B cell (primary cell): ENCODE measurements at regions not wholly inside any gene's neighbourhood (a gene's known extent, or its start where the extent isn't known, plus 50 kb on each side); places are given as distances from the start of the nearest gene placed in this dataset.

ENCODE experiments used
- ATAC-seq: fragments of 200-7000 bp; cut with Tn5 transposase; one replicate; pipeline ENCODE4 v1.10.0; 2021; ENCODE audit warnings: low read depth, mild to moderate bottlenecking, moderate number of reproducible peaks, moderate library complexity
- CTCF ChIA-PET: fragments of 350-600 bp; sonication (Branson Sonifier 250); formaldehyde crosslinking; loops from one replicate; lab custom pipeline; 2021; ENCODE audit warnings: antibody characterized with exemption, inconsistent platforms; lab: Charles Lee
- POLR2A ChIA-PET: fragments of 350-600 bp; sonication (Branson Sonifier 250); formaldehyde crosslinking; loops from one replicate; lab custom pipeline; 2021; ENCODE audit warnings: antibody characterized with exemption; lab: Charles Lee
- DNase-seq: peaks from one replicate; pipeline ENCODE4 v3.0.0; 2013
- H2AFZ ChIP-seq: 2 replicates; pipeline ENCODE4 v1.6.1; 2012; ENCODE audit warnings: mild to moderate bottlenecking, low read depth, low read length; ENCODE audit not compliant: insufficient read depth, poor library complexity, severe bottlenecking
- H3K27ac ChIP-seq, 2 donors: 1 replicate in 1 of 2; 2 replicates in 1 of 2; pipeline ENCODE4 v1.5.1; 2012 to 2013; ENCODE audit warnings: low read length in 2 of 2, mild to moderate bottlenecking in 2 of 2, moderate library complexity in 1 of 2
- H3K27me3 ChIP-seq, 4 experiments: fragments of 200-600 bp in 1 of 4; sonication (generic) in 1 of 4; replicated peaks in 1 of 4; 1 replicate in 2 of 4; 2 replicates in 2 of 4; pipeline versions ENCODE4 v1.6.1 to v1.7.0; 2013 to 2016; ENCODE audit warnings: low read length in 3 of 4, mild to moderate bottlenecking in 2 of 4, mixed read lengths in 1 of 4, moderate library complexity in 1 of 4; ENCODE audit not compliant: insufficient read depth in 4 of 4, control insufficient read depth in 3 of 4; ENCODE audit errors: control extremely low read depth in 1 of 4
- H3K36me3 ChIP-seq, 2 experiments: replicated peaks in 1 of 2; 1 replicate in 1 of 2; 2 replicates in 1 of 2; pipeline versions ENCODE4 v1.6.1 to v1.7.1; 2013; ENCODE audit warnings: low read length in 1 of 2; ENCODE audit not compliant: insufficient read depth in 2 of 2, control insufficient read depth in 1 of 2; ENCODE audit errors: control extremely low read depth in 1 of 2, extremely low read depth in 1 of 2
- H3K4me1 ChIP-seq, 2 donors: fragments of 200-600 bp in 1 of 2; sonication (generic) in 1 of 2; 1 replicate in 1 of 2; 2 replicates in 1 of 2; pipeline versions ENCODE4 v1.5.1 to v1.6.1; 2013 to 2017; ENCODE audit warnings: low read length in 2 of 2; ENCODE audit not compliant: control insufficient read depth in 2 of 2, insufficient read depth in 2 of 2
- H3K4me2 ChIP-seq: replicated peaks from 2 replicates; pipeline ENCODE3; 2012; ENCODE audit warnings: mild to moderate bottlenecking, low read depth, low read length; ENCODE audit not compliant: poor library complexity, severe bottlenecking
- H3K4me3 ChIP-seq, 5 experiments: fragments of 200-600 bp in 1 of 5; sonication (generic) in 1 of 5; 1 replicate in 3 of 5; 2 replicates in 2 of 5; pipeline versions ENCODE4 v1.5.1 to v1.7.0; 2011 to 2016; ENCODE audit warnings: low read length in 4 of 5, mild to moderate bottlenecking in 4 of 5, low read depth in 2 of 5, control low read depth in 1 of 5, moderate library complexity in 1 of 5; ENCODE audit not compliant: insufficient read depth in 1 of 5; ENCODE audit errors: control extremely low read depth in 1 of 5, extremely low read depth in 1 of 5
- H3K79me2 ChIP-seq: fragments of 200-600 bp; sonication (generic); one replicate; pipeline ENCODE4 v1.6.0; 2016; ENCODE audit warnings: low read length; ENCODE audit not compliant: control insufficient read depth, insufficient read depth
- H3K9ac ChIP-seq: fragments of 200-600 bp; sonication (generic); 2 replicates; pipeline ENCODE4 v1.6.1; 2017; ENCODE audit warnings: mild to moderate bottlenecking, low read length, moderate library complexity
- H3K9me3 ChIP-seq, 3 donors: one replicate each; pipeline versions ENCODE4 v1.6.1 to v1.7.1; 2013; ENCODE audit warnings: low read length in 2 of 3; ENCODE audit not compliant: control insufficient read depth in 2 of 3, insufficient read depth in 1 of 3; ENCODE audit errors: control extremely low read depth in 1 of 3
- H4K20me1 ChIP-seq: 2 replicates; pipeline ENCODE4 v1.6.0; 2012; ENCODE audit warnings: mild to moderate bottlenecking, low read length; ENCODE audit not compliant: insufficient read depth, control insufficient read depth, poor library complexity, severe bottlenecking
- H3K27ac Mint-ChIP-seq: one replicate; pipeline ENCODE4 v1.8.0; 2021; ENCODE audit warnings: mixed read lengths
- H3K27me3 Mint-ChIP-seq: one replicate; pipeline ENCODE4 v1.8.0; 2021; ENCODE audit warnings: mixed read lengths
- H3K4me1 Mint-ChIP-seq: one replicate; pipeline ENCODE4 v1.8.0; 2021; ENCODE audit warnings: mixed read lengths
- H3K4me3 Mint-ChIP-seq: one replicate; pipeline ENCODE4 v1.8.0; 2021; ENCODE audit warnings: mixed read lengths
- H3K9me3 Mint-ChIP-seq: one replicate; pipeline ENCODE4 v1.8.0; 2022; ENCODE audit warnings: mixed read lengths; ENCODE audit not compliant: insufficient read depth
- CTCF ChIP-seq: fragments of 200-600 bp; IDR thresholded peaks from one replicate; pipeline ENCODE4 v1.8.0; 2022; ENCODE audit warnings: antibody characterized with exemption, mild to moderate bottlenecking
- EZH2 ChIP-seq: IDR thresholded peaks from 2 replicates; pipeline ENCODE4 v1.6.1; 2012; ENCODE audit warnings: borderline replicate concordance, low read depth, mild to moderate bottlenecking, moderate library complexity, low read length; ENCODE audit not compliant: insufficient read depth, poor library complexity, severe bottlenecking
- WGBS: methylation state at CpG from one replicate; pipeline ENCODE4 v1.1.5; 2013; ENCODE audit warnings: missing lambda C conversion rate; ENCODE audit not compliant: insufficient coverage; 5-methylcytosine and 5-hydroxymethylcytosine counted together
- intact Hi-C: fragments of 100-400 bp; cut with micrococcal nuclease; formaldehyde crosslinking; loops from one replicate; pipeline ENCODE4 v1.10.0; 2022

- DNase-seq: no peak
- Histone ChIP-seq H3K27me3 (no peaks in the 10 kb centered on the region), H3K27ac (no peak overlapping the region), H3K79me2 (no peaks in the 10 kb centered on the region), H3K4me2 (no peak overlapping the region), H3K9me3 (no peaks in the 10 kb centered on the region), H3K4me3 (no peak overlapping the region), H3K4me1 (no peaks in the 10 kb centered on the region), H3K36me3 (no peaks in the 10 kb centered on the region), H2AFZ (no peak overlapping the region), H3K9ac (no peak overlapping the region), H4K20me1 (no peaks in the 10 kb centered on the region)
- peaks cover 2% of the 10 kb centered on the region for H3K4me1 Mint-ChIP-seq
- ChIA-PET CTCF (no interaction called here), POLR2A (no interaction called here)
- intact Hi-C loops: no loop called here
- no peak overlapping the region for H3K4me3 Mint-ChIP-seq
- 95% methylated on average over 2 of the region's 5 CpGs for WGBS
- no peak overlapping the region for H3K27ac Mint-ChIP-seq
- no peak for TF ChIP-seq CTCF
- no peak for TF ChIP-seq EZH2
- H3K9me3 Mint-ChIP-seq: no peaks in the 10 kb centered on the region
- no peak for ATAC-seq
- peaks cover 10% of the 10 kb centered on the region for H3K27me3 Mint-ChIP-seq
These were observed 97.2 kb upstream of the CTNNB1 start for GRCh38 chr3:41102053-41102556.

GRCh38 chr3:41102750-41103149 lies 96.6 kb upstream of the CTNNB1 start:
- H3K27ac Mint-ChIP-seq: no peak overlapping the region
- Histone ChIP-seq H3K27me3 (no peaks in the 10 kb centered on the region), H3K4me2 (no peak overlapping the region), H3K27ac (no peak overlapping the region), H3K4me3 (no peak overlapping the region), H3K4me1 (no peaks in the 10 kb centered on the region), H3K9me3 (no peaks in the 10 kb centered on the region), H3K36me3 (no peaks in the 10 kb centered on the region), H4K20me1 (no peaks in the 10 kb centered on the region), H3K9ac (no peak overlapping the region), H3K79me2 (no peaks in the 10 kb centered on the region), H2AFZ (no peak overlapping the region)
- H3K4me1 Mint-ChIP-seq: peaks cover 3% of the 10 kb centered on the region
- WGBS: 82% methylated on average over 2 of the region's 3 CpGs
- no peak overlapping the region for H3K4me3 Mint-ChIP-seq
- no peak for ATAC-seq
- H3K27me3 Mint-ChIP-seq: peaks cover 7% of the 10 kb centered on the region
- POLR2A ChIA-PET: no interaction called here
- CTCF ChIA-PET: no interaction called here
- intact Hi-C loops: no loop called here
- no peak for DNase-seq
- H3K9me3 Mint-ChIP-seq: no peaks in the 10 kb centered on the region
- TF ChIP-seq EZH2 (no peak), CTCF (no peak)
